ENCODE measurements at regions not wholly inside any gene's neighbourhood (a gene's known extent, or its start where the extent isn't known, plus 50 kb on each side); places are given as distances from the start of the nearest gene placed in this dataset.

DNA sequence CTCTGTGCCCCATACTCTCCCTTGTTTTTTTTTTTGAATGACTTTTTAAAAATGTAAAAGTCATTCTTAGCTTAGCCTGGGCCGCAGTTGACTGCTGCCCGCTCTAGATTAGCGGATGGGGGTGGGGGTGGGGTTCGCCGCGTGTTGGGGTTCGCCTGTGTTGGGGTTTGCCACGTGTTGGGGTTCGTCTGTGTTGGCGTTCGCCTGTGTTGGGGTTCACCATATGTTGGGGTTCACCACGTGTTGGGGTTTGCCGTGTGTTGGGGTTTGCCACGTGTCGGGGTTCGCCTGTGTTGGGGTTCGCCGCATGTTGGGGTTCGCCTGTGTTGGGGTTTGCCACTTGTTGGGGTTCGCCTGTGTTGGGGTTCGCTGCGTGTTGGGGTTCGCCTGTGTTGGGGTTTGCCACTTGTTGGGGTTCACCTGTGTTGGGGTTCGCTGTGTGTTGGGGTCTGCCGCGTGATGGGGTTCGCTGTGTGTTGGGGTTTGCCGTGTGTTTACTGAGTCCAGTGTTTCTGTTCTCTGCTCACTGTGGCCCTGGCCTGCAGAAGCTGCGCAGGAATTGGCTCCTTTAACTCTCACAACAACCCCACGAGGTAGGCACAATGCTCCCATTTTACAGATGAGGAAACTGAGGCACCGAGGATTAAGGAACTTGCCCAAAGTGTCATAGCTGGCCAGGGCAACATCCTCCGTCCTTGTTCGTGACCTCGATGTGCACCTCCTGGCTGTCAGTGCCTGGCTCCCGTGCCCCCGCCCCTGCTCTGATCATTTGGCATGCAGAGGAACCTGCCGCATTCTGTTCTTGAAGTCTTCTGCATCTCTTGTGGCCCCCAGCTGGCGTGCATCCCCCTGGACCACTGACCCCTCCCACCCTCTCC lies 96.6 kb upstream of the CIBAR2 start:
- ATAC-seq (ENCODE audit: low read depth) (no peak), DNase-seq (no peak)
- peak overlapping the region; percentile 96 for H3K4ac ChIP-seq (ENCODE audit: low read depth, low read length)
- no peaks in the 10 kb centered on the region for H3K27me3 ChIP-seq (ENCODE audit: control insufficient read depth, insufficient read depth, low read length)
- H4K8ac ChIP-seq (ENCODE audit: low read depth in 2 of 2, low read length in 2 of 2), result peak overlapping the region; percentile 7 to 86; a peak in 2 of 4 replicates
- H2BK120ac ChIP-seq (ENCODE audit: low read depth, low read length), result peak overlapping the region; percentile 92
- POLR2A ChIA-PET (ENCODE audit: unreplicated experiment), result no interaction called here
- H3K9ac ChIP-seq (ENCODE audit: low read depth, low read length), result no peak overlapping the region
- peaks cover 33% of the 10 kb centered on the region for H4K20me1 ChIP-seq (ENCODE audit: insufficient read depth, low read length)
- H4K5ac ChIP-seq (ENCODE audit: low read depth, low read length), result no peak overlapping the region
- H3K36me3 ChIP-seq (ENCODE audit: control insufficient read depth, insufficient read depth, low read length), result no peaks in the 10 kb centered on the region
- peak overlapping the region; percentile 91; the same call in 1 of the 3 replicates for H2BK15ac ChIP-seq (ENCODE audit: low read depth, low read length)
- H3K4me1 ChIP-seq (ENCODE audit: control insufficient read depth, insufficient read depth, low read length), result peaks cover 58% of the 10 kb centered on the region
- no peak overlapping the region for H2BK5ac ChIP-seq (ENCODE audit: low read depth, low read length, poor library complexity, severe bottlenecking)
- in situ Hi-C loops (cut with MboI; ENCODE audit: low sequenced_read_pairs) (no loop called here), intact Hi-C loops (cut with micrococcal nuclease) (no loop called here), dilution Hi-C loops (cut with HindIII; ENCODE audit: low sequenced_read_pairs, unreplicated experiment) (no loop called here)
- H3K4me3 ChIP-seq (ENCODE audit: insufficient read depth, low read depth, low read length), result no peak overlapping the region
- H3K14ac ChIP-seq (replicated peaks; ENCODE audit: low read depth, low read length), result no peak overlapping the region; the same call in 1 of the 2 replicates
- WGBS, 2 experiments (ENCODE audit: extremely low coverage in 2 of 2, insufficient read length in 1 of 2), result 95% methylated on average over 16 of the region's 38 CpGs; no CpG with 5 or more reads in 1 of the 2 experiments
- no peak overlapping the region for H2AFZ ChIP-seq (replicated peaks; ENCODE audit: low read length, poor library complexity)
- CTCF ChIA-PET, result no interaction called here
- H3K9me3 ChIP-seq (ENCODE audit: control insufficient read depth, insufficient read depth, low read length), result peaks cover 2% of the 10 kb centered on the region; the same call in 1 of the 2 replicates
- H3K27ac ChIP-seq (ENCODE audit: insufficient read depth, low read length), result no peak overlapping the region
- peak overlapping the region; percentile 76 for H2AK9ac ChIP-seq (replicated peaks; ENCODE audit: low read depth, low read length, poor library complexity)
- H3K79me1 ChIP-seq (ENCODE audit: low read depth in 1 of 2, low read length in 2 of 2), result peaks cover 31 to 89% of the 10 kb centered on the region in 2 experiments
- no TSS peak for BruUV-seq (replicated peaks)
- peaks cover 27% of the 10 kb centered on the region for H3K9me1 ChIP-seq (ENCODE audit: insufficient read depth, low read length)
- H3K23ac ChIP-seq (ENCODE audit: low read depth, low read length), result no peak overlapping the region
- H3K56ac ChIP-seq (ENCODE audit: extremely low read depth, insufficient read depth, low read length), result no peak overlapping the region
- no peak overlapping the region for H3K18ac ChIP-seq (ENCODE audit: low read depth, low read length)
- TF ChIP-seq RAD21 (IDR thresholded peaks at IDR 0.05; ENCODE audit: low read length), result no peak
- TF ChIP-seq SMC3 (IDR thresholded peaks at IDR 0.05; ENCODE audit: low read depth, low read length), result no peak
- TF ChIP-seq FOS (IDR thresholded peaks at IDR 0.05; ENCODE audit: low read depth, low read length), result no peak
- no peak for TF ChIP-seq NFE2L2 (IDR thresholded peaks at IDR 0.05; ENCODE audit: low read depth, low read length)
- TF ChIP-seq CEBPB (IDR thresholded peaks at IDR 0.05; ENCODE audit: low read depth, low read length), result no peak
- TF ChIP-seq MAFK (IDR thresholded peaks at IDR 0.05; ENCODE audit: low read depth, low read length), result no peak
- no peak for TF ChIP-seq MAZ (IDR thresholded peaks at IDR 0.05; ENCODE audit: borderline replicate concordance, low read depth, low read length)
- H3K4me2 ChIP-seq (ENCODE audit: low read depth, low read length), result no peak overlapping the region
- H2BK20ac ChIP-seq (ENCODE audit: low read depth, low read length), result peak overlapping the region; percentile 81; the same call in 1 of the 2 replicates
- H2AK5ac ChIP-seq (ENCODE audit: low read depth, low read length), result peak overlapping the region; percentile 96
- peak overlapping the region; percentile 12; the same call in 1 of the 2 replicates for H4K91ac ChIP-seq (ENCODE audit: insufficient read depth, low read depth, low read length)

Data from IMR-90 (cell line).